ENCODE measurements at regions not wholly inside any gene's neighbourhood (a gene's known extent, or its start where the extent isn't known, plus 50 kb on each side); places are given as distances from the start of the nearest gene placed in this dataset.

DNA sequence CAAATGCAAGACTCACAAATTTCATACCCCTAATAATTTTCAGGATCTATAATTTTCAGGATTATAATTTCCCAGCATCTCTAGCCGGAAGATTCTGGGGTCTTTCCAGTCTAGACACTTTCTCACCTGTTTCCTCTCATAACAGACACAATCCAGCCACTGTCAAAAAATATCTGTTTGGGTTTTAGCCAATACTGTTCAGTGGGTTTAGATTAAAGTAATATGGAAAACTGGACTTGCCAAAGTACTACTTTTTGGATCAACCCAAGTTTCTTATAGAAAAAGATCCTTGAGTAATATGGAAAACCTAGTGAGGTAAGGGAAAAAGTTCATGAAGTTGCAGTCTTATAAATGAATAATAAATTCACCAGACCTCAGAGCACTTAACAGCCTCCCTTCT is 62.1 kb upstream of the NEBL start:
- no peaks in the 10 kb centered on the region for H3K27me3 ChIP-seq (ENCODE audit: control insufficient read depth, insufficient read depth, low read length)
- no peaks in the 10 kb centered on the region for H4K20me1 ChIP-seq (ENCODE audit: control insufficient read depth, extremely low read depth, insufficient read depth, low read length)
- no peaks in the 10 kb centered on the region for H3K9me3 ChIP-seq (ENCODE audit: control insufficient read depth, insufficient read depth, low read depth, low read length)
- no peaks in the 10 kb centered on the region for H3K4me1 ChIP-seq (ENCODE audit: control insufficient read depth, extremely low read depth, insufficient read depth, low read length)
- H2AFZ ChIP-seq (ENCODE audit: low read length): no peak overlapping the region
- DNase-seq (ENCODE audit: low read depth in 2 of 2): no peak
- TF ChIP-seq, protein P1, sequence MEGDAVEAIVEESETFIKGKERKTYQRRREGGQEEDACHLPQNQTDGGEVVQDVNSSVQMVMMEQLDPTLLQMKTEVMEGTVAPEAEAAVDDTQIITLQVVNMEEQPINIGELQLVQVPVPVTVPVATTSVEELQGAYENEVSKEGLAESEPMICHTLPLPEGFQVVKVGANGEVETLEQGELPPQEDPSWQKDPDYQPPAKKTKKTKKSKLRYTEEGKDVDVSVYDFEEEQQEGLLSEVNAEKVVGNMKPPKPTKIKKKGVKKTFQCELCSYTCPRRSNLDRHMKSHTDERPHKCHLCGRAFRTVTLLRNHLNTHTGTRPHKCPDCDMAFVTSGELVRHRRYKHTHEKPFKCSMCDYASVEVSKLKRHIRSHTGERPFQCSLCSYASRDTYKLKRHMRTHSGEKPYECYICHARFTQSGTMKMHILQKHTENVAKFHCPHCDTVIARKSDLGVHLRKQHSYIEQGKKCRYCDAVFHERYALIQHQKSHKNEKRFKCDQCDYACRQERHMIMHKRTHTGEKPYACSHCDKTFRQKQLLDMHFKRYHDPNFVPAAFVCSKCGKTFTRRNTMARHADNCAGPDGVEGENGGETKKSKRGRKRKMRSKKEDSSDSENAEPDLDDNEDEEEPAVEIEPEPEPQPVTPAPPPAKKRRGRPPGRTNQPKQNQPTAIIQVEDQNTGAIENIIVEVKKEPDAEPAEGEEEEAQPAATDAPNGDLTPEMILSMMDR (conservative IDR thresholded peaks at IDR 0.05 in 1 of 2, IDR thresholded peaks at IDR 0.05 in 1 of 2; ENCODE audit: low read depth in 1 of 2, low read length in 2 of 2): no peak
- TF ChIP-seq EZH2 (IDR thresholded peaks at IDR 0.05; ENCODE audit: low read length, missing control alignments): no peak
- H3K27ac ChIP-seq (ENCODE audit: insufficient read depth, low read length): no peak overlapping the region
- H3K9ac ChIP-seq (ENCODE audit: insufficient read depth, low read length): no peak overlapping the region
- no peak overlapping the region for H3K4me3 ChIP-seq (replicated peaks in 1 of 4; ENCODE audit: control extremely low read depth in 1 of 4, insufficient read depth in 1 of 4, low read depth in 3 of 4, low read length in 4 of 4)
- no peaks in the 10 kb centered on the region for H3K36me3 ChIP-seq (ENCODE audit: control insufficient read depth, insufficient read depth, low read length)
- no peaks in the 10 kb centered on the region for H3K79me2 ChIP-seq (ENCODE audit: control insufficient read depth, insufficient read depth, low read length)
- no peak overlapping the region for H3K4me2 ChIP-seq (ENCODE audit: extremely low read depth, insufficient read depth, low read length)

DNA sequence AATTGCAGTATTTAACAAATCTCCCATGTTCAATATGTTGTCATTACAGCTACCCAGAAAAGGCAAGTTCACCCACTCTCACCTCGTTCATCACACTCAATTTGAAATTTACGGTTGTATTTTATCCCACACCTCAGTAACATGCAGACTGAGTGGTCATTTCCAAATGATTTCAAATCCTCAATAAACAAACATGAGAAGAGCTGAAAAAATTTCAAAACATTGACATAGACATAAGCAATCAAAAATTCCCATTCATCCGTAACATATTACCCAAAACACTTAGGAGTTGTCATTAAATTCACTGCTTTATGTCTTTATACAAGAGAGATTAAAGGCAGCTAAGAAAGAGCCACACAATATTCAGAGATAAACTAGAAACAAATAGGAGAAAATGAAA is 61.7 kb upstream of the NEBL start:
- Histone ChIP-seq H3K27me3 (ENCODE audit: control insufficient read depth, insufficient read depth, low read length) (no peaks in the 10 kb centered on the region), H2AFZ (ENCODE audit: low read length) (no peak overlapping the region), H3K36me3 (ENCODE audit: control insufficient read depth, insufficient read depth, low read length) (no peaks in the 10 kb centered on the region), H3K4me1 (ENCODE audit: control insufficient read depth, extremely low read depth, insufficient read depth, low read length) (no peaks in the 10 kb centered on the region), H3K9me3 (ENCODE audit: control insufficient read depth, insufficient read depth, low read depth, low read length) (no peaks in the 10 kb centered on the region), H3K27ac (ENCODE audit: insufficient read depth, low read length) (no peak overlapping the region), H3K4me2 (ENCODE audit: extremely low read depth, insufficient read depth, low read length) (no peak overlapping the region), H4K20me1 (ENCODE audit: control insufficient read depth, extremely low read depth, insufficient read depth, low read length) (no peaks in the 10 kb centered on the region), H3K9ac (ENCODE audit: insufficient read depth, low read length) (no peak overlapping the region), H3K4me3 (replicated peaks in 1 of 4; ENCODE audit: control extremely low read depth in 1 of 4, insufficient read depth in 1 of 4, low read depth in 3 of 4, low read length in 4 of 4) (no peak overlapping the region), H3K79me2 (ENCODE audit: control insufficient read depth, insufficient read depth, low read length) (no peaks in the 10 kb centered on the region)
- no peak for TF ChIP-seq EZH2 (IDR thresholded peaks at IDR 0.05; ENCODE audit: low read length, missing control alignments)
- TF ChIP-seq, protein P1 (conservative IDR thresholded peaks at IDR 0.05 in 1 of 2, IDR thresholded peaks at IDR 0.05 in 1 of 2; ENCODE audit: low read depth in 1 of 2, low read length in 2 of 2): no peak
- DNase-seq (ENCODE audit: low read depth in 2 of 2): no peak

DNA sequence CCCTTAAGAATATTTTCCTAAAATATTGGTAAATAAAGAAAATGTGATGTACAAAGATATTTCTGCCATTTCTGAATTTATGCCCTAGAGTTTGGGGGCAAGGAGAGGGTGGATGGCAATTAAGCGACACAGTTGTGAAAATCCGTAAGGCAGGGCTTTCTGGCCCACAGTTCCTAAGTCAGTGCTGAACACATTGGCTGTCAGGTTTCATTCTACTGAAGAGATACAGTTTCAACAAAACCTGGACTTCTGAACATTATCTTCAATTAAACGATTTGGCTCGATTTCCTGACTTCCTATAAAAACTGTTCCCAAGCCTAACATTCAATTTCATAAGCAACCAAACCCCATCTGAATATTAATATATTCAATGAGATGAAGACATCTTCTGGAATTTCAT is 61.1 kb upstream of the NEBL start:
- H2AFZ ChIP-seq (ENCODE audit: low read length): no peak overlapping the region
- TF ChIP-seq, protein P1 (conservative IDR thresholded peaks at IDR 0.05 in 1 of 2, IDR thresholded peaks at IDR 0.05 in 1 of 2; ENCODE audit: low read depth in 1 of 2, low read length in 2 of 2): no peak
- no peak for TF ChIP-seq EZH2 (IDR thresholded peaks at IDR 0.05; ENCODE audit: low read length, missing control alignments)
- H3K4me2 ChIP-seq (ENCODE audit: extremely low read depth, insufficient read depth, low read length): no peak overlapping the region
- H4K20me1 ChIP-seq (ENCODE audit: control insufficient read depth, extremely low read depth, insufficient read depth, low read length): no peaks in the 10 kb centered on the region
- H3K27ac ChIP-seq (ENCODE audit: insufficient read depth, low read length): no peak overlapping the region
- H3K4me1 ChIP-seq (ENCODE audit: control insufficient read depth, extremely low read depth, insufficient read depth, low read length): no peaks in the 10 kb centered on the region
- H3K36me3 ChIP-seq (ENCODE audit: control insufficient read depth, insufficient read depth, low read length): no peaks in the 10 kb centered on the region
- H3K27me3 ChIP-seq (ENCODE audit: control insufficient read depth, insufficient read depth, low read length): no peaks in the 10 kb centered on the region
- H3K4me3 ChIP-seq (replicated peaks in 1 of 4; ENCODE audit: control extremely low read depth in 1 of 4, insufficient read depth in 1 of 4, low read depth in 3 of 4, low read length in 4 of 4): no peak overlapping the region
- no peak for DNase-seq (ENCODE audit: low read depth in 2 of 2)
- no peaks in the 10 kb centered on the region for H3K9me3 ChIP-seq (ENCODE audit: control insufficient read depth, insufficient read depth, low read depth, low read length)
- H3K9ac ChIP-seq (ENCODE audit: insufficient read depth, low read length): no peak overlapping the region
- no peaks in the 10 kb centered on the region for H3K79me2 ChIP-seq (ENCODE audit: control insufficient read depth, insufficient read depth, low read length)
